ENCODE measurements at regions not wholly inside any gene's neighbourhood (a gene's known extent, or its start where the extent isn't known, plus 50 kb on each side); places are given as distances from the start of the nearest gene placed in this dataset.

DNA sequence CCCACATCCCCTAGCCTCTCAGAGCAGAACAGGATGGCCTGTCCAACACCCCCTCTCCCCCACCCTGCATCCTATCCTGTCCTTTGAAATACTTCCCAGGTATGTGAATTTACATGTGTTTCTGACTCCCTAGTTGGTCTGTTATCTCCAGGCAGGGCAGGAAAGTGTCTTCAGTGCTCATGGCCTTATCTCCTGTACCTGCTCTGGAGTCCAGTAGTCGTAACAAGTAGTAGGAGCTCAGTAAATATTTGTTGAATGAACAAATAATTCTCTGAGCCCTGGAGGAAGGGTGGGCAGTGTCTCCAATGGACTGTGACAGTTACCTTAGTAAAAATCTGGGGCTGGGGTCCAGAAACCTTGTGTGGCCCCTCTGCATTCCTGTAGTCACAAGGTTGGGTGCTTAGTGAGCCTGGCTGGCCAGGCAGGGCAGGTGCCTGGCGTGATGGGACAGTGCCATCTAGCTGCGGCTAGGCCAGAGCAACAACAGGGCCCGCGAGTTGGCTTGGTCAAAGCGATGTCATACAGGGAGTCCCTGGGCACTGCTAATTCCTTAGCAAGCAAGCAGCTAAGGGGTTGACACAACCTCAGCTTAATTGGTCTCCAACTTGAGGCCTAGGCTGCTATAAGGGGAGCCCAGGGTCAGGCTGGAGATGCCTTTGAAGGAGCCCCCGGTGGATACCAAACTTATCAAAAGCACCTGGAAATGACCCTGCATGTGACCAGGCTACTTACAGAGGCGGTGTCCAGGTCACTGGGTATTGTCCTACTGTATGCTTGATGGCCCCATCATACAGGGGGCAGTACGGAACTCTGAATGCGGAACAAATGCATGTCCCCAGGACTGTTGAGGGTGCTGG lies 89.0 kb upstream of the PPM1J start:
- no CpG with 5 or more reads among the region's 10 CpGs for WGBS (ENCODE audit: insufficient coverage, low lambda C conversion rate)
- DNase-seq, result peak; percentile 72 to 73
- Histone ChIP-seq H3K27ac (ENCODE audit: low read length) (no peak overlapping the region), H3K27me3 (ENCODE audit: control insufficient read depth, insufficient read depth, low read length) (no peaks in the 10 kb centered on the region), H3K4me1 (ENCODE audit: control insufficient read depth, insufficient read depth, low read length) (peaks cover 4% of the 10 kb centered on the region), H3K36me3 (ENCODE audit: control insufficient read depth, insufficient read depth, low read length) (no peaks in the 10 kb centered on the region), H3K4me3 (ENCODE audit: low read length) (no peak overlapping the region), H3K9me3 (ENCODE audit: control insufficient read depth, low read depth, low read length) (no peaks in the 10 kb centered on the region)

DNA sequence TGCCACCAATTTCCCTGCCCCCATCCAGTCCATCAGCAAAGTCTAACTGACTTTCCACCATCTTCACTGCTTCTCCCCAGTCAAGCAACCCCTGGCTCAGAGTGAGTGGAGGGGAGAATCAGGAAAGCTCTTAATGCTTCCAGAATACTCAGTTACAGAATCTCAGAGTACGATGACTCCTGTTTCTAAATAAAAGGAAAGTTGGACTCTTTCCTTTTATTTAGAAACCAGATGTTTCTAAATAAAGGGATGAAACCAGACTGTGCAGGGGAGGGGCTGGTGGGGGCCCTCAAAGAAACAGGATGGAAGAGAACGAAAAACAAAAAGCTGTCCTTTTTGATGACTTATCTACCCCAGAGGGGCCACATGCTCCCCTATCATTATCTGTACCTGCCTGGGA lies 85.2 kb upstream of the PPM1J start:
- H3K9me3 ChIP-seq (ENCODE audit: control insufficient read depth, low read depth, low read length), result no peaks in the 10 kb centered on the region
- no CpG with 5 or more reads among the region's 2 CpGs for WGBS (ENCODE audit: insufficient coverage, low lambda C conversion rate)
- peaks cover 4% of the 10 kb centered on the region for H3K4me1 ChIP-seq (ENCODE audit: control insufficient read depth, insufficient read depth, low read length)
- H3K27me3 ChIP-seq (ENCODE audit: control insufficient read depth, insufficient read depth, low read length), result no peaks in the 10 kb centered on the region
- no peak for DNase-seq
- no peaks in the 10 kb centered on the region for H3K36me3 ChIP-seq (ENCODE audit: control insufficient read depth, insufficient read depth, low read length)
- no peak overlapping the region for H3K4me3 ChIP-seq (ENCODE audit: low read length)
- no peak overlapping the region for H3K27ac ChIP-seq (ENCODE audit: low read length)

- no CpG with 5 or more reads among the region's 3 CpGs for WGBS (ENCODE audit: insufficient coverage, low lambda C conversion rate)
- DNase-seq, result peak; percentile 43 to 60
- no peak overlapping the region for H3K4me3 ChIP-seq (ENCODE audit: low read length)
- no peaks in the 10 kb centered on the region for H3K4me1 ChIP-seq (ENCODE audit: control insufficient read depth, insufficient read depth, low read length)
- H3K27ac ChIP-seq (ENCODE audit: low read length), result no peak overlapping the region
- no peaks in the 10 kb centered on the region for H3K27me3 ChIP-seq (ENCODE audit: control insufficient read depth, insufficient read depth, low read length)
- no peaks in the 10 kb centered on the region for H3K36me3 ChIP-seq (ENCODE audit: control insufficient read depth, insufficient read depth, low read length)
- no peaks in the 10 kb centered on the region for H3K9me3 ChIP-seq (ENCODE audit: control insufficient read depth, low read depth, low read length)
Measured at GRCh38 chr1:112798292-112798691, 83.2 kb upstream of the PPM1J start.

DNA sequence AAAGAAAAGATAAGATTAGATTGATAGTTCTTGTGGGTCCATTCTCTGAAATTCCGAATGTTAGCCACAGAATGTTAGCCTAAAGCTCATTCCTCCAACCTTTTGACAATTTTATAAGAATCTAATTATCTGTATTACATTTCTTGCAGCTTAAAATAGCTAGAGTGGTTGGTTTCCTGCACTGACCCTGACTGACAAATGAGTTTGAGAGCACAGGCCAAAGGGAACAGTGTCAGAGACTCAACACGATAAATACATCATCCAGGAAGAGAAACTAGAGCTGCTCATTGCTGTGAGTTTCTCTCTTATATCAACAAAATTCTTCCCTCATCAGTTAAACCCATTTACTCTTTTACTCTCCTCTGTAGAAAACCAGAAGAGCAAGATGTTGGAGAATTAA lies 82.1 kb upstream of the PPM1J start:
- Histone ChIP-seq H3K27me3 (ENCODE audit: control insufficient read depth, insufficient read depth, low read length) (no peaks in the 10 kb centered on the region), H3K4me1 (ENCODE audit: control insufficient read depth, insufficient read depth, low read length) (no peaks in the 10 kb centered on the region), H3K9me3 (ENCODE audit: control insufficient read depth, low read depth, low read length) (no peaks in the 10 kb centered on the region), H3K27ac (ENCODE audit: low read length) (no peak overlapping the region), H3K4me3 (ENCODE audit: low read length) (no peak overlapping the region), H3K36me3 (ENCODE audit: control insufficient read depth, insufficient read depth, low read length) (no peaks in the 10 kb centered on the region)
- WGBS (ENCODE audit: insufficient coverage, low lambda C conversion rate), result no CpG with 5 or more reads among the region's 2 CpGs
- no peak for DNase-seq

DNA sequence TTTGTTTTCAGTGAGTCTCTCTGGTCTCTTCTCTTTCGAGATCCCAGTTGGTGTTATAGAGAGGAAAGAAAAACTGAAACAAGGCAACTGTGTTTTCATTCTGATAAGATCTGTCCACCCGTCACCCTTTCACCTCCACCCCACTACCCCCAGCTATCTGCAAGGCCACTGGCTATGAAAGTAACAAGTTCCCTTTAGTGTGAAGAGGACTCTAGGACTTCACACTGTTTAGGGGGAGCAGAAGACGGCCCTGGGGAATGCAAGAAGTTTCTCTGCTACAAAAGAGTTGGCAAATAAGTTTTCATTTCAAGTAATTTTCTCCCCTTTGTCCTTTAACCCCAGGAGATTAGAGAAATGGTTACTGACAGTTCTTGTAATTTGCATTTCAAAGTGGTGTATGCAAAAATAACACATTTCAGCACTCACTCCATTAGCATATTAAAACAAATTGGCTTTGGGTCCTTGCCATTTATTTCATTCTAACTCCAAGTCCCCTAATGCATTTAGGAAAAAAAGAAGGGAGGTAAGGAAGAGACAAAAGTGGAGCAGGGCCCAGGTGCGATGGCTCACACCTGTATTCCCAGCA lies 79.6 kb upstream of the PPM1J start:
- Histone ChIP-seq H3K9me3 (ENCODE audit: control insufficient read depth, low read depth, low read length) (no peaks in the 10 kb centered on the region), H3K27me3 (ENCODE audit: control insufficient read depth, insufficient read depth, low read length) (no peaks in the 10 kb centered on the region), H3K4me1 (ENCODE audit: control insufficient read depth, insufficient read depth, low read length) (peaks cover 9% of the 10 kb centered on the region), H3K27ac (ENCODE audit: low read length) (peak overlapping the region; percentile 5), H3K4me3 (ENCODE audit: low read length) (no peak overlapping the region), H3K36me3 (ENCODE audit: control insufficient read depth, insufficient read depth, low read length) (no peaks in the 10 kb centered on the region)
- no CpG with 5 or more reads among the region's 4 CpGs for WGBS (ENCODE audit: insufficient coverage, low lambda C conversion rate)
- no peak for DNase-seq

DNA sequence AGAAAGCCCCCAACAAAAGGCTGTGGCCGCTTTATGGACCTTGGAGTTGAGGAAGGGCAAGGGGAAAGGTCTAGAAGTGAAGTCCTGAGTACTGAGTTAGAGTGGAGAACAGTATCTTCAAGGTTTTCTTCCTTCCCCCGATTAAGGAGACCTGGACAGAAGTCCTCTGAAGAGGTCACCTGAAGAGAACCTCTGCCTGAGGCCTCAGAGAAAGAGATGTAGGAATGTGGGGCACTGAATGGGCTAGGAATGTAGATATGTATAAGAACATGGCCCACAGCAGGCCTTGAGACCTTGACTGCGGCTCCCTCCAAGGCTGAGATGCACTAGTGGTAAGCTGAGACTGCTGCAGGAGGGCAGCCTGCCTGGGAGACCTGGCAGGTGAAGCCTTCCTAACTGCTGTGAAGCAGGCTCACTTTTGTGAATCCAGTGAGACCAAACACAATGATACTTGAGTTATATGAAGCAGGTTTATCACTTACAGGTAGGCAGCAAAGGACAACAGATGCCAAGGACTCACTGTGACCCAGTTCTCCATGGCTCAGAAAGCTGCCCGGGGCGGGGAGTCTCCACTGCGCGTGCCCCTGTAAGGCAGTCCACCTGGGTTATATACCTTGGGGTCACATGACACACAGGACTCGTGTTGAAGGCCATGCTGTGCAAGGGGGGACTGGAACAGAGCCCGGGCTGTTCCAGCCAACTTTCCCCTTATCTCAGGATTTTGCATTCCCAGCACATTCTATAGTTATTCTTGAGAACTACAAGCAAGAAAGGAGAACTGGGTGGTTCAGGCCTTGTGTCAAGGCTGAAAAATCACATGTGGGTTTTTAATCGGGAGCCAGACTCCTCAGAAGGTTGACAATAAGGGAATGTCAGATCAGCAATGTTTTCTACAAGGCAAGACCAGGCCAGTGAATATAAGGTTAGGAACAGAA lies 78.8 kb upstream of the PPM1J start:
- WGBS (ENCODE audit: insufficient coverage, low lambda C conversion rate), result no CpG with 5 or more reads among the region's 10 CpGs
- Histone ChIP-seq H3K36me3 (ENCODE audit: control insufficient read depth, insufficient read depth, low read length) (no peaks in the 10 kb centered on the region), H3K27me3 (ENCODE audit: control insufficient read depth, insufficient read depth, low read length) (no peaks in the 10 kb centered on the region), H3K27ac (ENCODE audit: low read length) (peak overlapping the region; percentile 52), H3K4me3 (ENCODE audit: low read length) (no peak overlapping the region), H3K4me1 (ENCODE audit: control insufficient read depth, insufficient read depth, low read length) (peaks cover 9% of the 10 kb centered on the region), H3K9me3 (ENCODE audit: control insufficient read depth, low read depth, low read length) (no peaks in the 10 kb centered on the region)
- DNase-seq, result peak; percentile 44 to 63

GRCh38 chr1:112791723-112792104 lies 76.6 kb upstream of the PPM1J start:
- H3K36me3 ChIP-seq (ENCODE audit: control insufficient read depth, insufficient read depth, low read length), result no peaks in the 10 kb centered on the region
- H3K27ac ChIP-seq (ENCODE audit: low read length), result no peak overlapping the region
- DNase-seq, result no peak
- WGBS (ENCODE audit: insufficient coverage, low lambda C conversion rate), result no CpG with 5 or more reads among the region's 3 CpGs
- peaks cover 9% of the 10 kb centered on the region for H3K4me1 ChIP-seq (ENCODE audit: control insufficient read depth, insufficient read depth, low read length)
- H3K4me3 ChIP-seq (ENCODE audit: low read length), result no peak overlapping the region
- no peaks in the 10 kb centered on the region for H3K9me3 ChIP-seq (ENCODE audit: control insufficient read depth, low read depth, low read length)
- H3K27me3 ChIP-seq (ENCODE audit: control insufficient read depth, insufficient read depth, low read length), result no peaks in the 10 kb centered on the region

DNA sequence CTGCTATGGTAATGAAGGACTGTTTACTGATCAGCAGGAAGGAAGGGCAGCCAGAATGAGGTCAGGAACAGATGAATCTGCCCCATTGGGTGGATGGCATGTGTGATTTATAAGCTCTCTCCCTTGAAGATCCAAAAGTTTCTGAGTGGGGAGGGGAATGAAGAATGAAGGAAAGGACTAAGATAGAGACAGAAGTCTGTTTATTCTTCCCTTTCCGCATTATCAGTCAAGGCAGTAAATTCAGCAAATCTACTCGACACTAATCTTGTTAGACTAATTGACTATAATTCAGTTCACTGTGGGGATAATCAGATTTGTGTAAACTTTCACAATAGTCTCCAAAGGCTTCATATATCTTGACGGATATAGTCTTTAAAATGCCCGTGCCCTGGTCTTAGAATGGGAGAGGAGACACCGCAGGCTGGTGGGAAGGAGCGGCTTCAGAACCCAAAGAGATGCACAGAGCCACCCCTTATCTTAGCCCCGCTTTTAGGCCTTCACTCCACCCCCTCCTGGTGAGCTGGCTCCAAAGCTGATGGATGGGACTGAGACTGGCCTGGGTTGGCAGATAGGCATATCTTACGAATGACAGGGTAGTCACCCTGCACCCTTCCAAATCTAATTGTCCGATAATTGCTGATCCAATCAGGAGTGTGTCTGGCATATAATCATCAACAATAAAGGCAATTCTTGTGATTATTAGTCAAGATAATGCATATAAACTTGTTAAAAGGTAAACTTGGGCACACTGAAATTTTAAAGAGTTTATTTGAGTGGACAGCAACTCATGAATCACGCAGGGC lies 76.0 kb upstream of the PPM1J start:
- H3K27ac ChIP-seq (ENCODE audit: low read length), result no peak overlapping the region
- no peaks in the 10 kb centered on the region for H3K36me3 ChIP-seq (ENCODE audit: control insufficient read depth, insufficient read depth, low read length)
- WGBS (ENCODE audit: insufficient coverage, low lambda C conversion rate), result 80% methylated on average over 2 of the region's 10 CpGs
- no peaks in the 10 kb centered on the region for H3K27me3 ChIP-seq (ENCODE audit: control insufficient read depth, insufficient read depth, low read length)
- no peak overlapping the region for H3K4me3 ChIP-seq (ENCODE audit: low read length)
- DNase-seq, result no peak
- H3K9me3 ChIP-seq (ENCODE audit: control insufficient read depth, low read depth, low read length), result no peaks in the 10 kb centered on the region
- H3K4me1 ChIP-seq (ENCODE audit: control insufficient read depth, insufficient read depth, low read length), result peaks cover 9% of the 10 kb centered on the region

DNA sequence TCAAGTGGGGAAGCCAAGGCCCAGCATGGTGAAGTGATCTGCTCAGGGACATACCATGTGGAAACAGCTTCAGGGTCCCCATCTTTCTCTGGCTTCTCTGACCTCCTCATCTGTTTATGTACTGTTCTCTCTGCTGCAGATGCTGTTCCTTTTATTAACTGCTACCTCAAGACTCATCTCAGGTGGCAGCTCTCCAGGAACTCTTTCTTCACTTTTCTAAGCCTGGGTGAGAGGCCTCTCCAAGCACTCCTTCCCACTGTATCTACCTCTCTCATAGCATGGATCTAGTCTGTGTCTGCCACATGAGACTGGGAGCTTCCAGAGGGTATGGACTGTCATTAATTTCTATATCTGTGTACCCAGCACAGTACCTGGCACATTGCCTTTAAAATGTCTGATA lies 73.4 kb upstream of the PPM1J start:
- Histone ChIP-seq H3K4me1 (ENCODE audit: control insufficient read depth, insufficient read depth, low read length) (peaks cover 9% of the 10 kb centered on the region), H3K4me3 (ENCODE audit: low read length) (no peak overlapping the region), H3K27me3 (ENCODE audit: control insufficient read depth, insufficient read depth, low read length) (no peaks in the 10 kb centered on the region), H3K27ac (ENCODE audit: low read length) (no peak overlapping the region), H3K36me3 (ENCODE audit: control insufficient read depth, insufficient read depth, low read length) (no peaks in the 10 kb centered on the region), H3K9me3 (ENCODE audit: control insufficient read depth, low read depth, low read length) (no peaks in the 10 kb centered on the region)
- no peak for DNase-seq

DNA sequence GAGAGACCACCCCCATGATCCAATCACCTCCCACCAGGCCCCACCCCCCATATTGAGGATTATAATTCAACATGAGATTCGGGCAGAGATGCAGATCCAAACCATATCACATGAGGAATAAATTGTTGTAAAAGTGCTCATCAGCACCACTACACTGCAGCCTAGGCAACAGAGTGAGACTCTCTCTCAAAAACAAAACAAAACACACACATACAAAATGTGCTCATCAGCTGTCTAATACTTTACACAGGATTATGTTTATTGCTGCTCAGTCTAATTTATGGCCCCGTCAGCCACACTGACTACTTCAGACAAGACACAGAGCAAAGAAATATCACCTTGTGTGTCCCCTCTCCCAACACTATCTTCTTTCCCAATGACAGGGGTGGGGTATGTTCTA lies 72.9 kb upstream of the PPM1J start:
- Histone ChIP-seq H3K27me3 (ENCODE audit: control insufficient read depth, insufficient read depth, low read length) (no peaks in the 10 kb centered on the region), H3K4me3 (ENCODE audit: low read length) (no peak overlapping the region), H3K27ac (ENCODE audit: low read length) (no peak overlapping the region), H3K4me1 (ENCODE audit: control insufficient read depth, insufficient read depth, low read length) (peaks cover 9% of the 10 kb centered on the region), H3K36me3 (ENCODE audit: control insufficient read depth, insufficient read depth, low read length) (no peaks in the 10 kb centered on the region), H3K9me3 (ENCODE audit: control insufficient read depth, low read depth, low read length) (no peaks in the 10 kb centered on the region)
- no CpG with 5 or more reads among the region's 2 CpGs for WGBS (ENCODE audit: insufficient coverage, low lambda C conversion rate)
- DNase-seq, result no peak

Data from large intestine (tissue), 3 donors.